ENCODE measurements at regions not wholly inside any gene's neighbourhood (a gene's known extent, or its start where the extent isn't known, plus 50 kb on each side); places are given as distances from the start of the nearest gene placed in this dataset.

GRCh38 chr15:45891766-45892165 lies 256.9 kb downstream of the SQOR start:
- TF ChIP-seq PAX8 (IDR thresholded peaks at IDR 0.05) = no peak
- TF ChIP-seq CTCF (IDR thresholded peaks at IDR 0.05 in 2 of 3, conservative IDR thresholded peaks at IDR 0.05 in 1 of 3; ENCODE audit: control insufficient read depth in 2 of 3, extremely low read depth in 1 of 3, insufficient read depth in 1 of 3, low read depth in 3 of 3, low read length in 3 of 3) = no peak
- TF ChIP-seq USF1 (IDR thresholded peaks at IDR 0.05; ENCODE audit: borderline replicate concordance, extremely low read length, insufficient read depth, low read depth, low read length) = no peak
- TF ChIP-seq MXI1 (IDR thresholded peaks at IDR 0.05; ENCODE audit: low read depth, low read length) = no peak
- no peak for TF ChIP-seq SP1 (IDR thresholded peaks at IDR 0.05; ENCODE audit: low read depth, low read length)
- TF ChIP-seq POLR2AphosphoS2 (IDR thresholded peaks at IDR 0.05; ENCODE audit: low read depth, low read length) = no peak
- TF ChIP-seq JUNB (IDR thresholded peaks at IDR 0.05) = no peak
- TF ChIP-seq HSF1 (IDR thresholded peaks at IDR 0.05; ENCODE audit: low read depth, low read length) = no peak

Measured in GM12878 (cell line).